GM21619 (cell line): ENCODE measurements at regions not wholly inside any gene's neighbourhood (a gene's known extent, or its start where the extent isn't known, plus 50 kb on each side); places are given as distances from the start of the nearest gene placed in this dataset.
"Not testable (repeated sequence)": the region's sequence is repeated elsewhere in the genome, so short reads cannot be mapped to it uniquely, and the experiment has no call there.

ENCODE experiments used
- ATAC-seq: cut with Tn5 transposase; IDR thresholded peaks from one replicate; pipeline ENCODE4 v1.9.1; 2021; ENCODE audit not compliant: unreplicated experiment

GRCh38 chr22:23384431-23384830, 195.7 kb downstream of the IGLL1 start:
- ATAC-seq, result no peak

GRCh38 chr22:23383491-23384361, 196.4 kb downstream of the IGLL1 start:
- ATAC-seq, result no peak

GRCh38 chr22:23382428-23383218, 197.5 kb downstream of the IGLL1 start:
- ATAC-seq, result no peak

- no peak for ATAC-seq
Observed at GRCh38 chr22:23381661-23382427, 198.2 kb downstream of the IGLL1 start.

GRCh38 chr22:23380911-23381310, 199.2 kb downstream of the IGLL1 start:
- no peak for ATAC-seq

GRCh38 chr22:23380230-23380573, 199.9 kb downstream of the IGLL1 start:
- no peak for ATAC-seq

- not testable (repeated sequence) for ATAC-seq
Observed at GRCh38 chr22:23379540-23380229, 199.4 kb downstream of the BCR start.

- no peak for ATAC-seq
Observed at GRCh38 chr22:23377767-23378166, 197.5 kb downstream of the BCR start.

GRCh38 chr22:23376256-23376655, 195.9 kb downstream of the BCR start:
- ATAC-seq, result no peak

- ATAC-seq, result no peak
Observed at GRCh38 chr22:23375031-23375827, 194.9 kb downstream of the BCR start.

GRCh38 chr22:23373601-23374000, 193.3 kb downstream of the BCR start:
- no peak for ATAC-seq

GRCh38 chr22:23370251-23370650, 189.9 kb downstream of the BCR start:
- no peak for ATAC-seq

- no peak for ATAC-seq
Observed at GRCh38 chr22:23369054-23369685, 188.9 kb downstream of the BCR start.
